NCI-H1092 treated with DMSO at 0.1 percent for 48 hours (cell line): ENCODE measurements at regions not wholly inside any gene's neighbourhood (a gene's known extent, or its start where the extent isn't known, plus 50 kb on each side); places are given as distances from the start of the nearest gene placed in this dataset.
A peak's percentile ranks its signal among the peaks of the same experiment; 100 is the strongest.

Experiments used
- DNase-seq: peaks from one replicate; lab custom pipeline; 2025; lab: John Stamatoyannopoulos, UW

DNA sequence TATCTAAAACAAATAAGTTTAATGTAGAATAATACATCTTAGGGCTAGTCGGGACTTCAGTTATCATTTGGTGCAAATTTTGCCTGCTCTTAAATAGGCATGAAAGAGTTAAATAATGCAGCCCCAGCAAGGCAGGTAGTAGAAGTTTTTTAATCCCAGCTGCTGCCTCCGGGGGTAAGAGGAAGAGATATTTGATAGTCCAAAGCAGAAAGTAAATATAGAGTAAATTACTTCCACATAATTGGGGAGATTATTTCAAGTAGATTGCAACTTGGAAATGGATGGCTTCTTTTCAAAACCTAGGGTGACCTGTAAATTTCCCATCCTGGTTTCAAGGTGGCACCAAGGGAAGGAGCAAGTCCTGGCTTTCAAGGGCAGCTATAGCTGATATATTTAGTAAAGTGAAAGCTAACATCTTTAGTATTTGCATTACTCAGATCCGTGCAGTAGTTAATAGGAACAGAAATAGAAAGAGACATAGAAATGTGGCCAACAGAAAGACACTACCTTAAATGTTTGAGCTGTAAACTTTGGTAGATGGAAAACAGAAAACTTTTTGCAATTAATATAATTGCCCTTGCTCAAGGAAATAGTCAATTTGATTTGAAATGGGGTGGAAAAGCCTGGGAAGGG lies 109.1 kb downstream of the LMO4 start:
- DNase-seq, result no peak

DNA sequence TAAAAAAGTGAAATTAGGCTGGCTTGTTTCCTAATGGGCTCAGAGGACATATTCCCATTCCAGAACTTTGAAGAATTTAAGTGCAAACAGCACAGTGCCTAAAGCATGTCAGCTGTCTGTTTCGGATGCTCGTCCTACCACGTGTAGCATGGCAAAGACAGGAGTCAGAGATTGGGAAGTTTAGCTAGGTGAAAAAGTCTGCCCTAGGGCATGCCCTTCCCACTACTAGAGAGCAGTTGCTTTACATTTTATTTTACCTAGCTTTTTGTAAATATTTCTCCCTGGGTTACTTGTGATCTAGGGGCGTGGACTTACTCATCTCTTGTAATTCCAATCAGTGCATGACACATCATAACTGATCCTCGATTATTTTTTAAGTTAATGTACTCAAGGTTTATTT lies 111.1 kb downstream of the LMO4 start:
- DNase-seq, result no peak

DNA sequence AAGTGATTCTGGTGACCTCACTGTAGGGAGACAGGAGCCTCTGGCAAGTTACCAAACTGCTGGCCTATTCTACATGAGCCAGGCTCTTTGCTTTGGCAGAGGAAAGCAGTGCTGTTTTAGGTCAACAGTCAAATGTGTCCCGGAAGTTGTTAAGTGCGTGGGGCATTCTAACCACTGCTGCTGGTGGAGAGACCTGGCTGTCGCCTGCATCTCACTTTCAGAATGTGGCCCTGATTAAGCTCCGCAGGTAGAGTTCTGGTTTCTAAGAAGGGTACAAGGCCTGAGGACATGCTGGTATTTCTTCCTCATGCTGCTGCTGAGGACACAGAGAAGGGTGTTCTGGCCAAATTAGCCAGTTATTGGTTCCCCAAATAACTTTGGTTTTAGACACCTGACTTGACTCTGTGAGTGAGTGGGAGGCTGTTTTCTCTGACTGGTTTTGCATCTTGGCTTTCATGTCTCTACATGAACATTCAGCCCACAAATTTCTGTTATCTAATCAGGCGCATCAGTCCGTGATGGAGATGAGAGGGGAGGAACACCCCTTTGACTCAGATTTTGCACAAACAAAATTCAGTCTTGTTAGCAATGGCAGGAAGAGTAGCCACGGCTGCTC lies 120.8 kb downstream of the LMO4 start:
- peak; percentile 93 for DNase-seq

DNA sequence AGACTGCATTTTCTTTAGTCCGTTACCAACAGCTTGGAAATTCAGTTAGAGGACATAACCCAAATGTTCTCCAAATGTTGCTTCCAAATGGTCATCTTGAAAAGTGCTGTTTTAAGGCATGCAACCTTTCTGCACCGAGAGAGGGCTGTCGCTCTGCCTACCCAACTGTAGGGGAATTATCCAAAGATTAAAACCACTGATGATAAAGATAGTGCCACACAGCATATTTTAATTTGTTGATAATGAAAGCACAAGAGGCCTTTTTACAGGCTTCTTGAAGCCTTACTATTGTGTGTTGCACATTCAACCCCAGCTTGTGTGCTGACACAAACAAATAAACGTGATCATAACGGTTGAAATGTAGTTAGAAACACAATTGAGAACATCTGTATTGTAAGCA lies 121.5 kb downstream of the LMO4 start:
- DNase-seq, result no peak

DNA sequence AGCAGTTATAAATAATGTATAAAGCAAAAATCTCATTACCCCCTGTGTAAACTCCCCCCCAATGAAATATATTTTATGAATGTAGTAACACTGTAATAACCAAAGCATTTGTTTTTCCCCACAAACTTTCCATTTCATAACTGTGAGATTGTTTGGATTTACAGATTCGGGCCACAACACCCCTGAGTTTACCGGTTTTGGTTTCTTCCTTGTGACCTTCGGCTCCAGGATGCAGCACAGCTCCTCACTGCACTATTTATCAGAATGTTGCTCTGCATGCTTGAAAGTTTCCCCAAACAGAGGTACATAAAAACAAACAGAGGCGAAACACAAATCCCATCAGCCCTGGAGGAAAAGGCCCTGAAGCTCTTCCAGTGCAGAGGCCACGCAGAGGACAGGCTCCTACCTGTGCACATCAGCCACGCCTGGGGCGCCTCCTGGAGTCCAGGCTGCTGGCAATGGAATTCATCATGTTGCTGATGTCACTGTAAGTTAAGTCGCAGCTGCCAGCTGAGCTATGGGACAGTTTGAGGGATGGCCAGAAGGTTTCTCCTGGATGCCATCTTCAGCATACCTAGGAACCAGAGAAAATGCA lies 122.0 kb downstream of the LMO4 start:
- peak; percentile 14 for DNase-seq

DNA sequence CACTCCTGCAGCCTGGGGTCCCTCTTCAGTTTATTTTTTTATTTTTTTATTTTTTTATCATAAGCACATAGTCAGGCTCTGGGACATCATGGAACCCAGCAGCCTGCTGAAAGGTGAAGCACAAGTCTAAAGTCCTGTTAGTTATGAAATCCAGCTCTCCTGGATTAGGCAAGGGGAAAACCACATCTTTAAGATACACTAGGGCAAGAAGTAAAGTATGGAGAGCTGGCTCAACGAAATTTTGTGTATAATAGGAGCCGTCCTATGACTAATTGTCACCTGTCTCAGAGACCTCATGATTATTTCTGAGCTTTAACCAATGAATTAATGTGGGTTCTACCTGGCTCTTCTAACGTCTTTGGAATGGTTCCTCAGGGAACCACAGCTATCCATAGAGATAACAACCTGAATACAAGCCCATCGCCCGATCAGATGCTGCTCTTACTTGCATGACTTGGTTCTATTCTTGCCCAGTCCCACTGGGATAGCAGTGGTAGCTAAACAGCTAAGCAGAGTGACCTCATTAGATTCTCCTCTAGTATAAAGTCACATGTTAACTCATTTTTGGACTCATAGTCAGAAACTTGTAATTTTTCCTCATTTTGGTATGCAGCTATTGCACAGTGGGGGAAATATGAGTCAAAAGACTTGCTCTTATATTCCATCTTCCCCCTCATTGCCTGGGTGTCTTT lies 122.7 kb downstream of the LMO4 start:
- no peak for DNase-seq

DNA sequence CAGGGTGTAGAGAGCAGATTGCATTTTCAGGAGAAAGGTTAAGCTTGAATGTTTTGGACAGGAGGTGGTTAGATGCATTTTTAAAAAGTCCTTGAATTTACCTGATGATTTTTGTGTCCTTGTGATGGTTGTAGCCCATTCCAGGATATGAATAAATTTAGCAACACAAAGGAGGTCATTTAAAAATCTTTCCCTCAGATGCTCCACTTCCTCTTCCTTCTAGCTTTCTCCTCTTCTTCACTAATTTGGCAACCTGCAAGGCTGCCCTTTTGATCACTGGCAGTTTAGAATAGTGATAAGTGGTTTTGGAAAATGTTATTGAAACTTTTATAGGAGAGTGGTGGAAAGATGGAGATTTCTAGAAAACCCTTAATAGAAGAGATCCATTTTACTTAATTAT lies 124.0 kb downstream of the LMO4 start:
- no peak for DNase-seq

DNA sequence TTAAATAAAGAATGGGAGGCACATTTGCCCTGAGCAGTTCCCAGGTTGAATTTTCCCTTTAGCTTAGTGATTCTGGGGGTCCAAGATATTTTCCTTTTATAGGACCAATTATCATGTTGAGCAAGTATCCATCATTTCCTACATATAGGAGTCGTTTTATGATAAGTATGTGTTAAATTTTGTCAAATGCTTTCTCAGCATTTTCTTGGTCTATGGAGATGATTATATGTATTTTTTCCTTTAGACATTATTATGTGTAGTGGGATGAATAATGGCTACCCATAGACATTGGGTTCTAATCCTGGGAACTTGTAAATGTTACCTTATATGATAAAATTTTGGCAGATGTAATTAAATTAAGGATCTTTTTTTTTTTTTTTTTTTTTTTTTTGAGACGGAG lies 128.7 kb downstream of the LMO4 start:
- DNase-seq, result no peak

DNA sequence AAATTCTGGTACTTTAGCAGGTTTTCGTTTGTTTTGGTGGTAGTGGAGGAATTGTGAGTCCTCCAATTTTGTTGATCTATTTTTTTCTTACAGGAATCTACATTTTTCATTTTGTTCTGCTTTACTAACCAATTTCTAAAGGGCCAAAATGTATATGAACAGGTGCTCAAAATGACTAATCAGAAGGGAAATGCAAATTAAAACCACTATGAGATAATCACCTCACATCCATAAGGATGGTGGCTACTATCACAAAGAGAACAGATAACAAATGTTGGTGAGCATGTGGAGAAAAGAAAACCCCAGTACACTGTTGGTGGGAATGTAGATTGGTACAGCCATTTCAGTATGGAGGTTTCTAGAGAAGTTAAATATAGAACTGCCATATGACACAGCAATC lies 134.2 kb downstream of the LMO4 start:
- no peak for DNase-seq

DNA sequence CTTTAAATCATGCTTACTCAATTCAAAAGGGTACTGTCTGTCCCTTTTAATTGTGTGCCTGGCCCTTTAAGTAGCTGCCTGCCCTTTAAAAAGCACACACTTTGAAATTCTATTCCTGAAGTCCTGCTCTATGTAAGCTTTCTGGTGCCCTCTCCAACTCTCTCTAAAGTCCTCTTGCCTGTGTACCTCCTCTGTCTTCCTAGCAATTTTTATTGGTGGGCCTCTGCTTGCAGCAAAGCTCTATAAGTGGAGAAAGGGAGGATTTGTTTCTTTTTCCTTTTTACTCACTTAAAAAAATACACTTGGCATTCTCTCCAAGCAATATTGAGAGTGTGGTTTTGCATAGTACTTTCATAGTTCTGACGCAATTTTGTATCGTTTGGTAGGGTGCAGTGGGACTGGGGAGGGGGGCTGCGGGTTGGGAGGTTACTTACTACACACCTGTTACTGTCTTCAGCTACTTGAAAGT lies 135.4 kb downstream of the LMO4 start:
- no peak for DNase-seq

DNA sequence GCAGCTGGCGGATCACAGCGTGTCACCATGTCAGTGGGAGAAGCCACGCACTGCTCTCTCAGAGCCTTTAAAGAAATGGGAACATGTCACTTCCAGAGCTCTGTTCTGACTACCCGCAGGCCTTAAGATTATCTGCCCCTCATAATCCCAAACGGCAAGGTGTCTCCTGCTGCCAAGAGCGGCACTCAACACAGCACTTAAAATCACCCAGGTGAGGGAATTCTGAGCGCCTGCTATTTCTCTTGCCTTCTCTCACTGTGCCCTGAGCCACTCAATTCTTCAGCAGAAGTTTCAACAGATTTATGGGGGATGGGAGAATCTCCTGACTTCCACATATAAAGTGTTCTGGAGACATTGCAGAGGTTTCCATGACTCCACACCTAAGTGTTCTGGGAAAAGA lies 137.9 kb downstream of the LMO4 start:
- no peak for DNase-seq

DNA sequence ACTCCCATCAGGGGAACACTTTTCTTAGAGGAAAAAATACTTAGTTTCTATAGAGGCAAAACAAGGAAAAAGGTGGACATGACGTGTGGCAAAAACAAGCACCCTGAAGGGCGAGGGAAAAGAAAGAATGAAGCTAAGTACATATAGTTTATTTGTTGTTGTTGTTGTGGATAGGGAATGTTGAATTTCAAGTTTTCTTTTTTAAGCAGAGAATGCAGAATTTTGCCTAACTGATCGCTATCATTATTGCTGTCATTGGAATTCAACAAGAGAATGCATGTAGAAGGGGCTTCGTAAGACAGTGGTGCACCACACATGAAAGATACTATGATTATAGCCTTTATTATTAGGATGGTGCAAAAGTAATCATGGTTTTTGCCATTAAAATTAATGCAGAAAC lies 144.0 kb downstream of the LMO4 start:
- DNase-seq, result no peak

DNA sequence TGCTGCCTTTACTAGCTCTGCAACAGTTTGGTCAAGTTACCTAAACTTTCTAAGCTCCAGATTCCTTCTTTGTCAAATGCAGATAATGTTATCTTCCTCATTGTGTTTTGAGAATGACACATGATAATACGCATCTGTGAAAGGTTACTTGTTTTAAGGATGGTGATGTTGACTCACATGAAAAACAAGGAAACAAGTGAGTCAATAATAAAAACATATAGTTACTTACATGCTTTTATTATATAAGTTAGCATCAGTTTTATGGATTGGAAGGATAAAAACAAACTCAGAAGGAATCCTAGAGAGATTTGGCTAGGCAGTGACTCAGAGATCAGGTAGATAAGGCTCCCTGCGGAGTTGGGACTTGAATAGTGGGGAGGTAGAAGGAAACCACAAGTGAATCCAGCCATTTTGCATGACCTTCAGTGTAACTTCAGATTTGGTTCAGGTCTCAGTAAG lies 144.6 kb downstream of the LMO4 start:
- no peak for DNase-seq

DNA sequence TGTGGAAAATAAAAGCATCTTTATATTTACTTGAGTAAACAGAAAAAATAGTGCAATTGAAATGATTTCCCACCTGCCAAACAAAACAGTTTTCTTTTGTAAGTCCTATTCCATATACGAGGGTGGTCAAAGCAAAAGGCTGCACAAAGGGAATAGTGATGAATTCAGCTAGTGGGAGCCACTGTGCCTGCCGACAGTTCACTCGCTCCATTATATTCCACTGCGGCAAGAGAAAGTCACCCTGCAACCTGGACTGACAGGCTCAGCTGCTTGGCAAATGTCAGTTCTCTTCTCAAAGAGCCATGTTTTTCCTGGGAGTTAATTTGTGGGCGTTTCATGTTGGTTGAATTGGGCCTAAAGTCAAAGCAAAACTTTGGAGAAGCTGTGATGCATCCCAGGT lies 145.4 kb downstream of the LMO4 start:
- no peak for DNase-seq

DNA sequence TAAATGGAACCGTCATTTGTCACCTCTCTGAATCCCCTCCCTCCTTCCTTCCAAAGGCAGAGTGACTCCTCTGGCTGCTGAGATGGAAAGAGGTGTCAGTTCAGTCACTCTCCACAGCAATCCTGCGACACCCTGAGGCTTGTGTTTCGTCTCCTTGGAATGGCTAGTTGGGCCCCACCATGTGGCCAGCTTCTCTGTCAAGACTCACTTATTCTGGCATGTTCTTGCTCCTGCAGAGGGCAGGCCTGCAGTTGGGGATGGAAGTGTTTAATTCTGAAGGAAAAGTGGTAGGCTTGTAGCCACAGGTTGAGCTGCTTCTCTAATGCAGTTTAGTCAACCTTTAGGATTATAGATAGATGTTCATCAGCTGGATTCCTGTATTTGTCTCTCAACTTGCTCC lies 149.6 kb downstream of the LMO4 start:
- no peak for DNase-seq

DNA sequence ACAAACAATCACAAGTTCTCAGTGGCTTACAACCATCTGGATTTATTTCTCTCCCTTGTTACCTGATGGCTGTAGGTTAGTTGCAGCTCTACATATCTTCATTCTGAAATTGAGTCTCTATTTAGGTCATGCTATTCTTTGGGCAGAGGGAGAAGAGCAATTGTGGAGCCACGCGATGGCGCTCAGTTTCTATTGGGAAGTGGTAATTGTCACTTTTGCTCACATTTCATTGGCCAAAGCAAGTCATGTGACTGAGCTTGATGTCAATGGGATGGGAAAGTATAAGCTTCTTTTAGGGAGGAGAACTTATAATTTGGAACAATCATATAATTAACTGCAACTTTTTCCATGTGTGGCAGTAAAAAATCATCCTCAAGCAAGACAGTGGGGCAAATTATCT lies 166.5 kb downstream of the LMO4 start:
- no peak for DNase-seq

DNA sequence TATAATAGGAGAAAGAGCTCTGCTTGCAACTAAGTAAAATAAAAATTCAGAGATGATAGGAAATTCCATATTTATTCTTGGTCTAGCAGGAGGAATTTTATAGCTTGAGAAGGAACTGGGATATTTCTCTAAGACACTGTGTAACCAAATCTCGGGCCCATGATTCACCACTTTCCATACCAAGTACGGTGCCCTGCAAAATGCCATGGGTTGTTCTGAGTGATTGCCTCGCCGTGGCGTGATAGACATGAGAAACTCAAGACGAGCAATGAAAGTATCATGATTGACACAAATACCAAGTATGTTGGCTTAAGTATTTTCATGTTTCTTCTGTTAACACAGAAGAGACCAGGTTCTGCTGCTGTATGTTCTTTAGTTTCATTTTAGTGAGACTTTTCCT lies 167.2 kb downstream of the LMO4 start:
- no peak for DNase-seq

DNA sequence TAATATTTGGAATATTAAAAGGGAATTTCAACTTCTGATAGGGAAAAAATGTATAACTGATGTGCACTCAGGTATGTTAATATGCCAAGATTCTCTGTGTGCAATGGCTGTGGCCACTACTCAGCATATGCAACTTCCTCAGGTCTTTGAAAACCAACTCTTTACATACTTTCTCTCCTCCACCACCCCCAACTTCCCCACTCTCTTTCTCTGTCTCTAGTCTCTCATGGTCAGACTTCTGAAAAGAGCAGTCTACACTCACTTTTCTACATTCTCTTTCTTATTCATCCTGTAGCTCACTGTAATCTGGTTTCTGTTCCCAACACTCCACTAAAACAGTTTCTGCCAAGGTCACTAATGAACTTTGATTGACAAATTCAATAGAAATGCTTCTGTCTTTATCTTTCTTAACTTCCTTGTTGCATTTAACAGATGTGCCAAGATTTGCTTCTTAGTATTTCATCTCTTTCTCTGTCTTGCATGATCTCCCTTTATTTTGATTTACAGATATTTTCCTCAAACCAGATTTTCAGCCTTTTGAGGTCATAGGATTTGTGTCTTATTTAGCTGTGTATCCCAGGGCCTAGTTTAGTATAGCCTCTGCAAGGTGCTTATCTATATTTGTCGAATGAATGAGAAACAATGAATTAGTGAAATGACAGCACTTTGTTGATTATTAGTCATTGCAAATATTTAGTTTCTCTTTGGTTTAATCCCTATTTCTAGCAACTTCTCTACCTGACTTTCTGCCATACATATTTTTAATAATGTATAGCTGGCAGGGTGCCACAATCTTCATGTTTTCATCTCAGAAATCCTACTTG lies 168.9 kb downstream of the LMO4 start:
- DNase-seq, result no peak

DNA sequence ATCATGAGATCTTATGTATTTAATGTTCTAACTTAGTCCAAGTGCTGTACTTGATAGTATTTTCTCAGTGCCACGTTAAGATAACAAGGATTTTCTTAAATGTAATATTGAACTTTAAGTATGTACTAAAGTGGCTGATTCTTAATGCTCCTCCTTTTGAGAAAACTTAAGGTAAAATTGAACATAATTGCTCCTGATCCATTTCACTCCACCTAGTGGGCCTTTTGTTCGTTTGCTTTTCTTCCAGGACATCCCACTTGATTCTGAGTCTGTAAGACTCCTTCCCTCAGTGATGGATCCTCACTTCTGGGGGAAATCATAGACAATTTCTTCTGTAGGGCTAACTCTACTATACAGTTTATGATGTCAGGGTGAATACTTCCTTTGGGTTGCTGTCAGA lies 173.1 kb downstream of the LMO4 start:
- DNase-seq, result no peak

DNA sequence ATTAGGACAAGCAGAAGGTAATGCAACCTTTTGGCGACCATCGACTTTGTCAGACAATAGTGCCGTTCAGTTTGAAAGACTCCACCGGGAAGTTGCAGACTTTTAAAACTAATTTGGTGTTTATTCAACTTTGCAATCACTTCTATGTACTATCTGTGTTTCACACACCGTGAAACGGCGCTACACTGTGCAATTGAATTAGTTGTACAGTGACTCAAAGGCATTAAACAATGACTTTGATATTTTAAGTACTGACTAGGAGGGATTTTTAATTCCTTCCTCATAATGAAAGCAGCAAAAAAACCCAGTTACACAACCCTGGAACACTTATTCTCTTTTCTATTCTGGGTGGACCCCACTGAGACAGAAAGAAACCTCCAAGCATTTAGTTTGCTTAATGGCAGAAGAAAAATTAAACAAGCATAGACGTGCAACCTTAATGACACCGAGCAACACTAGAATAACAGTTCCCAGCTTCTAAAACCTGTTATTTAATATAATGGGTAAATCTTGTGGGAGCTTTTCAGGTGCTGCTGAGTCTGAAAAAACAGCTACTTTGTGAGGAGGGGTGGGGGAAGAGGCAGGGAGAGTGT lies 176.8 kb downstream of the LMO4 start:
- no peak for DNase-seq

DNA sequence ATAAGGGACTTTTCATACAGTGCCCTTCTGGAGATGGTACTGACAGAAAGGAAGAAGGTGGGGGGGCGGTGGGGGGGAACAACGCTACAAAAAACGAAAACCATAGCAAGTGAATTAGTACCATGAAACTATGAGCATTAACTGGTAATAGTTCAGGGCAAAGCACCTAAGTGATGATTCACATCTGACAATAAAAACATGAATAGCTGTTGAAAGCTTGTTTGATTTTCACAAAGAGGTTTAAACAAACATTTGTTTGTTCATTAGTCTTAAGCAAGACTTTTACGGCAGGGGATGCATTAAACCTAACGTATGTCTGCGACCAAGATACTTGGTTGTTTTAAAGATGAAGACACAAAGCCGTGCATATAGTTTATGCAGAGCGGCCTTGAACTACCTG lies 177.5 kb downstream of the LMO4 start:
- DNase-seq, result no peak

DNA sequence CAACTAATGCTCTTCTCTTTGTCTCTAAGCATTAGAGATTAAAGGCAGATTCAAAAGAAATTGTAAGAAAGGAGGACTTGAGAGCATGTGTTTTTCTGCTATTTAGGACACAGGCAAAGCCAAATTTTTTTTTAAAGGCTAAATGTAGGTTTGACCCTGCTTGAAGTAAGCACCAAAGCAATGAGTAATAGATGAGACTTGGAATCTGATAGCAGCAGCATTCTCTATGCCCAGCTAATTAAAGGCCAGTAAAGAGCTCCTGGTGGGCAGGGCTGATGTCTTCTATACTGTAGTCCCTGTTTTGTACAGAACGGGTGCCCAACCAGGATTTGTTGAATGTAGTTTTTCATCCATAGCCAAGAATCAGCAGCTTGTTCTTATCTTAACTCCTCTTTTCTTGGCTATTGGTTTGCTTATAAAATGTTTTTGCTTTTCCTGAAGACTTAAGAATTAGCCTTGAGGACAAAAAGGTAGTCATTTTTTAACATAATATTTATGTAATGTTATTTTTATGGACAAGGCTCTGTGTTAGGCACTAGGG lies 179.6 kb downstream of the LMO4 start:
- DNase-seq, result no peak
